Adrenal gland (tissue), 5 donors: ENCODE measurements at regions not wholly inside any gene's neighbourhood (a gene's known extent, or its start where the extent isn't known, plus 50 kb on each side); places are given as distances from the start of the nearest gene placed in this dataset.

Experiments
- CTCF ChIP-seq, 6 experiments: fragments of 450-650 bp in 4 of 6; fragments of 200-600 bp in 2 of 6; sonication (generic) in 1 of 6; IDR thresholded peaks; 1 replicate in 5 of 6; 2 replicates in 1 of 6; pipeline versions ENCODE4 v1.5.1 to v1.8.0; 2016 to 2021; ENCODE audit warnings: antibody characterized with exemption in 6 of 6, mild to moderate bottlenecking in 2 of 6, moderate library complexity in 1 of 6
- POLR2A ChIP-seq, 2 donors: fragments of 450-650 bp; IDR thresholded peaks; one replicate each; pipeline ENCODE4 v1.6.1; 2017; ENCODE audit warnings: antibody characterized with exemption in 2 of 2, mild to moderate bottlenecking in 2 of 2, moderate library complexity in 1 of 2
- donor health status: DM: no; HTN: no; CAD: no.

- no peak for TF ChIP-seq CTCF (IDR thresholded peaks at IDR 0.05)
- TF ChIP-seq POLR2A (IDR thresholded peaks at IDR 0.05) = no peak
Observed at GRCh38 chr5:57711946-57712345, 229.3 kb upstream of the ACTBL2 start.
